ENCODE measurements at regions not wholly inside any gene's neighbourhood (a gene's known extent, or its start where the extent isn't known, plus 50 kb on each side); places are given as distances from the start of the nearest gene placed in this dataset.

GRCh38 chr9:13513286-13513685, 233.8 kb upstream of the MPDZ start:
- BruUV-seq (replicated peaks) = no TSS peak
- Histone ChIP-seq H2AFZ (ENCODE audit: low read depth, low read length) (peak overlapping the region; percentile 97), H3K27ac (ENCODE audit: insufficient read depth, low read depth, low read length) (no peak overlapping the region), H3K9me3 (replicated peaks; ENCODE audit: control insufficient read depth, insufficient read depth, low read length) (no peaks in the 10 kb centered on the region), H3K9me1 (replicated peaks; ENCODE audit: control insufficient read depth, extremely low read depth, insufficient read depth, low read length) (no peaks in the 10 kb centered on the region), H3K79me2 (ENCODE audit: control insufficient read depth, insufficient read depth, low read length) (no peaks in the 10 kb centered on the region), H3K27me3 (ENCODE audit: control insufficient read depth in 2 of 2, insufficient read depth in 2 of 2, low read length in 2 of 2) (no peaks in the 10 kb centered on the region), H3K9ac (replicated peaks; ENCODE audit: extremely low read depth, insufficient read depth, low read length) (no peak overlapping the region), H3K4me2 (ENCODE audit: insufficient read depth, low read length) (no peak overlapping the region), H3K36me3 (ENCODE audit: control insufficient read depth in 2 of 2, extremely low read depth in 1 of 2, insufficient read depth in 2 of 2, low read length in 2 of 2) (no peaks in the 10 kb centered on the region), H3K4me1 (ENCODE audit: control insufficient read depth, extremely low read depth, insufficient read depth, low read length) (peaks cover 8% of the 10 kb centered on the region), H3K4me3 (replicated peaks in 1 of 3; ENCODE audit: insufficient read depth in 1 of 3, low read depth in 1 of 3, low read length in 3 of 3) (no peak overlapping the region), H4K20me1 (replicated peaks; ENCODE audit: control insufficient read depth, extremely low read depth, insufficient read depth, low read length) (no peaks in the 10 kb centered on the region)
- no peak for FAIRE-seq
- intact Hi-C loops (cut with micrococcal nuclease) (no loop called here), dilution Hi-C loops (cut with MboI; ENCODE audit: extremely low pct_ligation_motif_present, low sequenced_read_pairs) (no loop called here)
- TF ChIP-seq POLR2A (IDR thresholded peaks at IDR 0.05; ENCODE audit: low read depth, low read length) (no peak), EZH2 (IDR thresholded peaks at IDR 0.05; ENCODE audit: borderline replicate concordance, low read depth, low read length, severe bottlenecking) (no peak), FOS (IDR thresholded peaks at IDR 0.05; ENCODE audit: borderline replicate concordance, insufficient read depth, low read length) (no peak), POLR2AphosphoS5 (IDR thresholded peaks at IDR 0.05; ENCODE audit: insufficient read depth, low read depth, low read length) (no peak), MAX (IDR thresholded peaks at IDR 0.05; ENCODE audit: insufficient read depth, insufficient read length) (no peak), GATA2 (IDR thresholded peaks at IDR 0.05; ENCODE audit: insufficient read depth, insufficient read length, low read depth, low read length) (no peak), MYC (IDR thresholded peaks at IDR 0.05; ENCODE audit: low read depth, low read length) (no peak), CTCF (IDR thresholded peaks at IDR 0.05; ENCODE audit: extremely low read depth in 1 of 2, insufficient read depth in 1 of 2, low read depth in 1 of 2, low read length in 2 of 2) (no peak)
- POLR2A ChIA-PET = no interaction called here
- CTCF ChIA-PET = no interaction called here
- no peak for DNase-seq (ENCODE audit: low read depth, low spot score)

All from endothelial cell of umbilical vein (primary cell).